ENCODE measurements at regions not wholly inside any gene's neighbourhood (a gene's known extent, or its start where the extent isn't known, plus 50 kb on each side); places are given as distances from the start of the nearest gene placed in this dataset.

- TF ChIP-seq ZNF660 (tag by site-specific recombination; IDR thresholded peaks at IDR 0.05) (no peak), ZIC2 (tag by site-specific recombination; IDR thresholded peaks at IDR 0.05) (peak; percentile 42; the same call in 1 of the 2 replicates), ZNF23 (tag by site-specific recombination; IDR thresholded peaks at IDR 0.05; ENCODE audit: borderline replicate concordance) (no peak), ZNF169 (tag by site-specific recombination; IDR thresholded peaks at IDR 0.05) (no peak)
- Histone ChIP-seq H3K27ac (ENCODE audit: extremely low read depth, low read depth, low read length) (no peak overlapping the region), H3K4me3 (ENCODE audit: low read depth, low read length) (no peak overlapping the region), H3K4me1 (ENCODE audit: control insufficient read depth, insufficient read depth, low read length) (no peaks in the 10 kb centered on the region), H3K9me3 (ENCODE audit: control insufficient read depth, insufficient read depth, low read depth, low read length) (peaks cover 8% of the 10 kb centered on the region), H3K36me3 (ENCODE audit: control insufficient read depth in 2 of 2, insufficient read depth in 1 of 2, low read length in 2 of 2) (no peaks in the 10 kb centered on the region)
- ChIA-PET POLR2A (no interaction called here), CTCF (no interaction called here)
These were observed 83.8 kb downstream of the UQCRFS1 start for GRCh38 chr19:29129148-29129547.

GRCh38 chr19:29128203-29128602 lies 84.7 kb downstream of the UQCRFS1 start:
- H3K27ac ChIP-seq (ENCODE audit: extremely low read depth, low read depth, low read length) = no peak overlapping the region
- POLR2A ChIA-PET = no interaction called here

GRCh38 chr19:29122185-29122584 lies 90.8 kb downstream of the UQCRFS1 start:
- no peaks in the 10 kb centered on the region for H3K36me3 ChIP-seq (ENCODE audit: control insufficient read depth in 2 of 2, insufficient read depth in 1 of 2, low read length in 2 of 2)
- POLR2A ChIA-PET = no interaction called here
- CTCF ChIA-PET = interaction anchor here (0.5 to 4.0 kb wide), 15 partner anchors 9 to 1241 kb away, joined by 3 to 24 read pairs (median 5); no protein-coding TSS in a partner anchor
- TF ChIP-seq ZNF18 (tag by site-specific recombination; IDR thresholded peaks at IDR 0.05) (no peak), ZSCAN4 (tag by site-specific recombination; IDR thresholded peaks at IDR 0.05) (no peak), INSM2 (tag by site-specific recombination; IDR thresholded peaks at IDR 0.05) (no peak), SCRT1 (tag by site-specific recombination; IDR thresholded peaks at IDR 0.05; ENCODE audit: borderline replicate concordance) (no peak), ZNF544 (tag by site-specific recombination; IDR thresholded peaks at IDR 0.05) (no peak), ZNF114 (tag by site-specific recombination; IDR thresholded peaks at IDR 0.05) (no peak)
- TF ChIP-seq, protein P1, sequence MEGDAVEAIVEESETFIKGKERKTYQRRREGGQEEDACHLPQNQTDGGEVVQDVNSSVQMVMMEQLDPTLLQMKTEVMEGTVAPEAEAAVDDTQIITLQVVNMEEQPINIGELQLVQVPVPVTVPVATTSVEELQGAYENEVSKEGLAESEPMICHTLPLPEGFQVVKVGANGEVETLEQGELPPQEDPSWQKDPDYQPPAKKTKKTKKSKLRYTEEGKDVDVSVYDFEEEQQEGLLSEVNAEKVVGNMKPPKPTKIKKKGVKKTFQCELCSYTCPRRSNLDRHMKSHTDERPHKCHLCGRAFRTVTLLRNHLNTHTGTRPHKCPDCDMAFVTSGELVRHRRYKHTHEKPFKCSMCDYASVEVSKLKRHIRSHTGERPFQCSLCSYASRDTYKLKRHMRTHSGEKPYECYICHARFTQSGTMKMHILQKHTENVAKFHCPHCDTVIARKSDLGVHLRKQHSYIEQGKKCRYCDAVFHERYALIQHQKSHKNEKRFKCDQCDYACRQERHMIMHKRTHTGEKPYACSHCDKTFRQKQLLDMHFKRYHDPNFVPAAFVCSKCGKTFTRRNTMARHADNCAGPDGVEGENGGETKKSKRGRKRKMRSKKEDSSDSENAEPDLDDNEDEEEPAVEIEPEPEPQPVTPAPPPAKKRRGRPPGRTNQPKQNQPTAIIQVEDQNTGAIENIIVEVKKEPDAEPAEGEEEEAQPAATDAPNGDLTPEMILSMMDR (tag by site-specific recombination; IDR thresholded peaks at IDR 0.05) = no peak
- H3K27ac ChIP-seq (ENCODE audit: extremely low read depth, low read depth, low read length) = no peak overlapping the region
- H3K4me3 ChIP-seq (ENCODE audit: low read depth, low read length) = no peak overlapping the region
- H3K4me1 ChIP-seq (ENCODE audit: control insufficient read depth, insufficient read depth, low read length) = peaks cover 3% of the 10 kb centered on the region; the same call in 1 of the 2 replicates
- peaks cover 3% of the 10 kb centered on the region for H3K9me3 ChIP-seq (ENCODE audit: control insufficient read depth, insufficient read depth, low read depth, low read length)

More at GRCh38 chr19:29128203-29128602, 84.7 kb downstream of the UQCRFS1 start:
- H3K36me3 ChIP-seq (ENCODE audit: control insufficient read depth in 2 of 2, insufficient read depth in 1 of 2, low read length in 2 of 2) = no peaks in the 10 kb centered on the region
- no peak for TF ChIP-seq ZNF132 (tag by site-specific recombination; IDR thresholded peaks at IDR 0.05; ENCODE audit: borderline replicate concordance)
- 0 out of 2 replicates have a peak, but pooled peaks have one; percentile 7 for TF ChIP-seq ZNF488 (tag by site-specific recombination; IDR thresholded peaks at IDR 0.05)
- TF ChIP-seq, protein P1 (tag by site-specific recombination; IDR thresholded peaks at IDR 0.05) = 0 out of 2 replicates have a peak, but pooled peaks have one; percentile 6
- no peak for TF ChIP-seq GFI1B (tag by site-specific recombination; IDR thresholded peaks at IDR 0.05)
- TF ChIP-seq ZNF274 (IDR thresholded peaks at IDR 0.05; ENCODE audit: low read length) = no peak
- TF ChIP-seq ZNF274 (tag by site-specific recombination; IDR thresholded peaks at IDR 0.05; ENCODE audit: borderline replicate concordance) = peak; percentile 54; the same call in 1 of the 2 replicates
- H3K4me3 ChIP-seq (ENCODE audit: low read depth, low read length) = no peak overlapping the region
- H3K4me1 ChIP-seq (ENCODE audit: control insufficient read depth, insufficient read depth, low read length) = no peaks in the 10 kb centered on the region
- CTCF ChIA-PET = no interaction called here
- peaks cover 9% of the 10 kb centered on the region for H3K9me3 ChIP-seq (ENCODE audit: control insufficient read depth, insufficient read depth, low read depth, low read length)
